Stimulated activated CD4-positive, alpha-beta T cell treated with anti-CD3 and anti-CD28 coated beads, Interleukin-12 subunit alpha, Interleukin-12 subunit beta, amount 100 ng/mL, for 24 hours (primary cell): ENCODE measurements at regions not wholly inside any gene's neighbourhood (a gene's known extent, or its start where the extent isn't known, plus 50 kb on each side); places are given as distances from the start of the nearest gene placed in this dataset.

ENCODE experiments used
- DNase-seq, 2 experiments: peaks; one replicate each; pipeline ENCODE4 v3.0.0-alpha.2; 2020; ENCODE audit warnings: low read depth in 2 of 2

- no peak for DNase-seq
Observed at GRCh38 chr3:137204409-137204808, 246.6 kb downstream of the IL20RB start.

- no peak for DNase-seq
Observed at GRCh38 chr3:137205394-137206045, 247.7 kb downstream of the IL20RB start.

GRCh38 chr3:137207616-137208015 lies 249.8 kb downstream of the IL20RB start:
- no peak for DNase-seq

GRCh38 chr3:137217733-137218132 lies 259.9 kb downstream of the IL20RB start:
- DNase-seq, result no peak

- DNase-seq, result no peak
Observed at GRCh38 chr3:137219801-137220445, 262.1 kb downstream of the IL20RB start.

GRCh38 chr3:137222736-137223225 lies 265.0 kb downstream of the IL20RB start:
- DNase-seq, result no peak

GRCh38 chr3:137224464-137224863 lies 266.7 kb downstream of the IL20RB start:
- no peak for DNase-seq

- DNase-seq, result no peak
Observed at GRCh38 chr3:137242836-137243400, 285.1 kb downstream of the IL20RB start.

GRCh38 chr3:137246491-137246890 lies 288.7 kb downstream of the IL20RB start:
- DNase-seq, result no peak

GRCh38 chr3:137249311-137249940 lies 291.6 kb downstream of the IL20RB start:
- no peak for DNase-seq

GRCh38 chr3:137259089-137259488 lies 301.3 kb downstream of the IL20RB start:
- DNase-seq, result no peak

- no peak for DNase-seq
Observed at GRCh38 chr3:137259701-137260100, 301.9 kb downstream of the IL20RB start.

- no peak for DNase-seq
Observed at GRCh38 chr3:137264071-137264820, 306.5 kb downstream of the IL20RB start.

GRCh38 chr3:137264843-137265330 lies 307.1 kb downstream of the IL20RB start:
- no peak for DNase-seq

GRCh38 chr3:137282871-137283270 lies 325.1 kb downstream of the IL20RB start:
- DNase-seq, result no peak

- no peak for DNase-seq
Observed at GRCh38 chr3:137285924-137286323, 328.1 kb downstream of the IL20RB start.

- no peak for DNase-seq
Observed at GRCh38 chr3:137293086-137293485, 335.3 kb downstream of the IL20RB start.

GRCh38 chr3:137294139-137294538 lies 336.4 kb downstream of the IL20RB start:
- no peak for DNase-seq

GRCh38 chr3:137294839-137295238 lies 337.1 kb downstream of the IL20RB start:
- DNase-seq, result no peak

- DNase-seq, result no peak
Observed at GRCh38 chr3:137295336-137295735, 337.6 kb downstream of the IL20RB start.

- DNase-seq, result no peak
Observed at GRCh38 chr3:137296116-137296515, 338.3 kb downstream of the IL20RB start.

- DNase-seq, result no peak
Observed at GRCh38 chr3:137297770-137298169, 340.0 kb downstream of the IL20RB start.
